ENCODE measurements at regions not wholly inside any gene's neighbourhood (a gene's known extent, or its start where the extent isn't known, plus 50 kb on each side); places are given as distances from the start of the nearest gene placed in this dataset.
A peak's percentile ranks its signal among the peaks of the same experiment; 100 is the strongest.

- TF ChIP-seq CTCF (IDR thresholded peaks at IDR 0.05): no peak
Measured at GRCh38 chr2:149832324-149832723, 244.7 kb upstream of the MMADHC start.

GRCh38 chr2:149828520-149829210 is 241.1 kb upstream of the MMADHC start:
- no peak overlapping the region for H3K4me3 Mint-ChIP-seq
- peaks cover 13% of the 10 kb centered on the region for H3K36me3 Mint-ChIP-seq (ENCODE audit: low read depth)
- no peaks in the 10 kb centered on the region for H3K27me3 Mint-ChIP-seq (ENCODE audit: low read depth, poor library complexity)
- TF ChIP-seq CTCF (IDR thresholded peaks at IDR 0.05): no peak
- peaks cover 22% of the 10 kb centered on the region for H3K4me1 Mint-ChIP-seq
- no peak overlapping the region for H3K27ac Mint-ChIP-seq
- H3K9me3 Mint-ChIP-seq: peaks cover 11% of the 10 kb centered on the region
- no peak for DNase-seq

More at GRCh38 chr2:149832324-149832723, 244.7 kb upstream of the MMADHC start:
- Mint-ChIP-seq H3K36me3 (ENCODE audit: low read depth) (peaks cover 28% of the 10 kb centered on the region), H3K4me1 (peaks cover 22% of the 10 kb centered on the region), H3K4me3 (no peak overlapping the region), H3K27me3 (ENCODE audit: low read depth, poor library complexity) (no peaks in the 10 kb centered on the region), H3K27ac (peak overlapping the region; percentile 55), H3K9me3 (peaks cover 36% of the 10 kb centered on the region)
- no peak for DNase-seq

GRCh38 chr2:149827585-149828126 is 240.1 kb upstream of the MMADHC start:
- H3K36me3 Mint-ChIP-seq (ENCODE audit: low read depth): peaks cover 13% of the 10 kb centered on the region
- DNase-seq: no peak
- H3K9me3 Mint-ChIP-seq: peaks cover 13% of the 10 kb centered on the region
- no peak overlapping the region for H3K27ac Mint-ChIP-seq
- no peak overlapping the region for H3K4me3 Mint-ChIP-seq
- peaks cover 22% of the 10 kb centered on the region for H3K4me1 Mint-ChIP-seq
- H3K27me3 Mint-ChIP-seq (ENCODE audit: low read depth, poor library complexity): no peaks in the 10 kb centered on the region
- TF ChIP-seq CTCF (IDR thresholded peaks at IDR 0.05): no peak

- peaks cover 13% of the 10 kb centered on the region for H3K4me1 Mint-ChIP-seq
- no peak overlapping the region for H3K27ac Mint-ChIP-seq
- TF ChIP-seq CTCF (IDR thresholded peaks at IDR 0.05): no peak
- H3K9me3 Mint-ChIP-seq: peaks cover 15% of the 10 kb centered on the region
- H3K36me3 Mint-ChIP-seq (ENCODE audit: low read depth): peaks cover 13% of the 10 kb centered on the region
- no peak overlapping the region for H3K4me3 Mint-ChIP-seq
- DNase-seq: no peak
- no peaks in the 10 kb centered on the region for H3K27me3 Mint-ChIP-seq (ENCODE audit: low read depth, poor library complexity)
Measured at GRCh38 chr2:149826471-149827125, 239.0 kb upstream of the MMADHC start.

GRCh38 chr2:149825473-149825872 is 237.9 kb upstream of the MMADHC start:
- no peak for DNase-seq
- Mint-ChIP-seq H3K36me3 (ENCODE audit: low read depth) (peaks cover 13% of the 10 kb centered on the region), H3K9me3 (peaks cover 15% of the 10 kb centered on the region), H3K4me1 (peaks cover 5% of the 10 kb centered on the region), H3K4me3 (no peak overlapping the region), H3K27me3 (ENCODE audit: low read depth, poor library complexity) (no peaks in the 10 kb centered on the region), H3K27ac (no peak overlapping the region)
- TF ChIP-seq CTCF (IDR thresholded peaks at IDR 0.05): no peak

Data from nephron progenitor cell (in vitro differentiated cells).